H1 (cell line): ENCODE measurements at regions not wholly inside any gene's neighbourhood (a gene's known extent, or its start where the extent isn't known, plus 50 kb on each side); places are given as distances from the start of the nearest gene placed in this dataset.

Source experiments
- CTCF ChIA-PET: fragments of 300-600 bp; sonication (Branson Sonifier 250); formaldehyde crosslinking; loops from one replicate; lab custom pipeline; 2021; ENCODE audit not compliant: partially characterized antibody; lab: Charles Lee
- POLR2A ChIA-PET: fragments of 300-600 bp; sonication (Branson Sonifier 250); formaldehyde crosslinking; loops from one replicate; lab custom pipeline; 2021; ENCODE audit warnings: inconsistent platforms; ENCODE audit not compliant: partially characterized antibody; lab: Charles Lee
- DNase-seq, 2 experiments: peaks; one replicate each; pipeline versions ENCODE4 v3.0.0 to v3.0.0-alpha.2; 2010 to 2022; ENCODE audit warnings: low spot score in 2 of 2, low read depth in 1 of 2, mixed read lengths in 1 of 2
- FAIRE-seq: peaks from 2 replicates; lab custom pipeline; 2011; peaks lifted over from hg19 to GRCh38; lab: Jason Lieb, UNC
- H2AFZ ChIP-seq: 2 replicates; pipeline ENCODE4 v1.8.1; 2012; ENCODE audit warnings: low read length, inconsistent platforms
- H2AK5ac ChIP-seq: 2 replicates; pipeline ENCODE4 v1.6.1; 2013; ENCODE audit warnings: low read depth, low read length
- H2BK120ac ChIP-seq: replicated peaks from 2 replicates; pipeline ENCODE3; 2013; ENCODE audit warnings: low read depth, low read length, inconsistent platforms
- H2BK12ac ChIP-seq: 2 replicates; pipeline ENCODE4 v1.6.1; 2013; ENCODE audit warnings: low read depth, low read length
- H2BK15ac ChIP-seq: 2 replicates; pipeline ENCODE4 v1.6.1; 2013; ENCODE audit warnings: low read length
- H2BK20ac ChIP-seq: 2 replicates; pipeline ENCODE4 v1.6.1; 2013; ENCODE audit warnings: low read length
- H2BK5ac ChIP-seq: 2 replicates; pipeline ENCODE4 v1.6.1; 2013; ENCODE audit warnings: low read depth, low read length
- H3K14ac ChIP-seq: 2 replicates; pipeline ENCODE4 v1.6.1; 2013; ENCODE audit warnings: inconsistent platforms; ENCODE audit not compliant: insufficient read length
- H3K18ac ChIP-seq: 2 replicates; pipeline ENCODE4 v1.6.1; 2013; ENCODE audit warnings: low read length; ENCODE audit errors: extremely low read depth
- H3K23ac ChIP-seq: 2 replicates; pipeline ENCODE4 v1.6.1; 2013; ENCODE audit warnings: inconsistent platforms; ENCODE audit not compliant: insufficient read length
- H3K23me2 ChIP-seq: 2 replicates; pipeline ENCODE4 v1.6.1; 2013; ENCODE audit warnings: low read depth, low read length
- H3K27ac ChIP-seq: 2 replicates; pipeline ENCODE4 v1.6.1; 2011; ENCODE audit warnings: low read depth, low read length, inconsistent platforms
- H3K27me3 ChIP-seq, 4 experiments: replicated peaks in 1 of 4; 1 replicate in 1 of 4; 2 replicates in 3 of 4; pipeline versions ENCODE4 v1.6.1 to v1.8.1; 2011 to 2013; ENCODE audit warnings: low read length in 3 of 4, mild to moderate bottlenecking in 3 of 4, inconsistent platforms in 2 of 4, mixed read lengths in 2 of 4, moderate library complexity in 1 of 4; ENCODE audit not compliant: control insufficient read depth in 3 of 4, insufficient read depth in 3 of 4; ENCODE audit errors: extremely low read depth in 1 of 4
- H3K36me3 ChIP-seq, 4 experiments: 2 replicates each; pipeline versions ENCODE4 v1.6.1 to v1.8.1; 2011 to 2013; ENCODE audit warnings: mild to moderate bottlenecking in 4 of 4, low read length in 3 of 4, moderate library complexity in 2 of 4, control low read depth in 1 of 4, inconsistent platforms in 1 of 4; ENCODE audit not compliant: insufficient read depth in 4 of 4, control insufficient read depth in 2 of 4
- H3K4ac ChIP-seq: replicated peaks from 2 replicates; pipeline ENCODE3; 2013; ENCODE audit warnings: low read length, low read depth, mixed read lengths, inconsistent platforms; ENCODE audit not compliant: insufficient read length
- H3K4me1 ChIP-seq, 4 experiments: replicated peaks in 1 of 4; 1 replicate in 1 of 4; 2 replicates in 3 of 4; pipeline versions ENCODE4 v1.6.1 to v1.8.1; 2011 to 2013; ENCODE audit warnings: low read length in 3 of 4, inconsistent platforms in 2 of 4, mixed read lengths in 1 of 4; ENCODE audit not compliant: insufficient read depth in 4 of 4, control insufficient read depth in 3 of 4
- H3K4me2 ChIP-seq, 2 experiments: 2 replicates each; pipeline versions ENCODE4 v1.6.1 to v1.8.1; 2011 to 2013; ENCODE audit warnings: low read depth in 2 of 2, low read length in 2 of 2, control low read depth in 1 of 2, inconsistent platforms in 1 of 2, mild to moderate bottlenecking in 1 of 2; ENCODE audit not compliant: insufficient read depth in 1 of 2
- H3K4me3 ChIP-seq, 4 experiments: fragments of 200-600, 300-600 bp in 1 of 4; sonication (generic), shearing (Covaris generic), sonication (Bioruptor Twin) in 1 of 4; 2 replicates each; pipeline versions ENCODE4 v1.5.1 to v1.8.1; 2011 to 2016; ENCODE audit warnings: low read length in 4 of 4, low read depth in 3 of 4, control low read depth in 2 of 4, inconsistent platforms in 2 of 4, mild to moderate bottlenecking in 2 of 4, mixed read lengths in 1 of 4, moderate library complexity in 1 of 4; ENCODE audit not compliant: insufficient read depth in 2 of 4; ENCODE audit errors: extremely low read depth in 1 of 4
- H3K56ac ChIP-seq: replicated peaks from 2 replicates; pipeline ENCODE3; 2013; ENCODE audit warnings: low read depth, mild to moderate bottlenecking, mixed read lengths, low read length, inconsistent platforms; ENCODE audit not compliant: insufficient read length
- H3K79me1 ChIP-seq: 2 replicates; pipeline ENCODE4 v1.6.1; 2013; ENCODE audit warnings: low read depth, low read length, control low read depth
- H3K79me2 ChIP-seq, 2 experiments: 2 replicates each; pipeline versions ENCODE4 v1.6.1 to v1.8.1; 2012 to 2013; ENCODE audit warnings: low read length in 2 of 2, mild to moderate bottlenecking in 2 of 2, inconsistent platforms in 1 of 2; ENCODE audit not compliant: insufficient read depth in 2 of 2, control insufficient read depth in 1 of 2
- H3K9ac ChIP-seq, 4 experiments: replicated peaks in 1 of 4; 1 replicate in 1 of 4; 2 replicates in 3 of 4; pipeline versions ENCODE4 v1.6.1 to v1.8.1; 2011 to 2013; ENCODE audit warnings: low read depth in 3 of 4, low read length in 3 of 4, control low read depth in 2 of 4, mild to moderate bottlenecking in 2 of 4, moderate library complexity in 2 of 4, inconsistent platforms in 1 of 4; ENCODE audit errors: extremely low read depth in 1 of 4
- H3K9me3 ChIP-seq, 2 experiments: 2 replicates each; pipeline versions ENCODE4 v1.6.1 to v1.8.1; 2012 to 2013; ENCODE audit warnings: mild to moderate bottlenecking in 2 of 2, moderate library complexity in 2 of 2, control low read depth in 1 of 2, inconsistent platforms in 1 of 2, low read depth in 1 of 2, low read length in 1 of 2, mixed read lengths in 1 of 2; ENCODE audit not compliant: insufficient read depth in 2 of 2
- H4K20me1 ChIP-seq, 2 experiments: replicated peaks in 1 of 2; 2 replicates each; pipeline versions ENCODE3 to v1.8.1; 2011 to 2013; ENCODE audit warnings: inconsistent platforms in 2 of 2, low read length in 2 of 2, mild to moderate bottlenecking in 1 of 2; ENCODE audit not compliant: insufficient read depth in 2 of 2, control insufficient read depth in 1 of 2
- H4K5ac ChIP-seq: 2 replicates; pipeline ENCODE4 v1.6.1; 2013; ENCODE audit warnings: low read length, low read depth, mixed read lengths, inconsistent platforms; ENCODE audit not compliant: insufficient read length
- H4K8ac ChIP-seq: 2 replicates; pipeline ENCODE4 v1.8.0; 2013; ENCODE audit warnings: mild to moderate bottlenecking, moderate library complexity, low read length, inconsistent platforms; ENCODE audit not compliant: insufficient read depth; ENCODE audit errors: extremely low read depth
- H4K91ac ChIP-seq: replicated peaks from 2 replicates; pipeline ENCODE3; 2013; ENCODE audit warnings: low read length, mixed read lengths, inconsistent platforms; ENCODE audit not compliant: insufficient read length
- ASH2L ChIP-seq: fragments of 200-600, 300-600 bp; sonication (generic); IDR thresholded peaks from one replicate; pipeline ENCODE4 v1.7.1; 2017; ENCODE audit warnings: low read length
- BRCA1 ChIP-seq: IDR thresholded peaks from 2 replicates; pipeline ENCODE4 v1.6.1; 2012; ENCODE audit warnings: low read depth, low read length, improper control_type of control experiment
- CBX8 ChIP-seq: fragments of 300-800, 300-1000 bp; sonication (generic); IDR thresholded peaks from 2 replicates; pipeline ENCODE4 v1.7.1; 2016; ENCODE audit warnings: low read depth, low read length, borderline replicate concordance
- EGR1 ChIP-seq: IDR thresholded peaks from 2 replicates; pipeline ENCODE4 v1.6.1; 2011; ENCODE audit warnings: low read depth, low read length, borderline replicate concordance
- EZH2 ChIP-seq: fragments of 200-600 bp; sonication (generic); IDR thresholded peaks from 2 replicates; pipeline ENCODE4 v1.7.1; 2012; ENCODE audit warnings: low read depth, mild to moderate bottlenecking, moderate library complexity, low read length, inconsistent platforms; ENCODE audit not compliant: severe bottlenecking
- GTF2F1 ChIP-seq: IDR thresholded peaks from 2 replicates; pipeline ENCODE4 v1.6.1; 2012; ENCODE audit warnings: low read depth, low read length, improper control_type of control experiment, borderline replicate concordance
- JUND ChIP-seq: IDR thresholded peaks from 2 replicates; pipeline ENCODE4 v1.6.1; 2011; ENCODE audit warnings: mild to moderate bottlenecking, improper control_type of control experiment, low read length
- KDM5A ChIP-seq: fragments of 200-600 bp; IDR thresholded peaks from 2 replicates; pipeline ENCODE4 v1.7.1; 2012; ENCODE audit warnings: mild to moderate bottlenecking, low read length, inconsistent platforms, mixed read lengths
- MAX ChIP-seq: IDR thresholded peaks from 2 replicates; pipeline ENCODE4 v1.6.1; 2012; ENCODE audit warnings: inconsistent platforms
- NANOG ChIP-seq: IDR thresholded peaks from 2 replicates; pipeline ENCODE4 v1.6.1; 2011; ENCODE audit warnings: low read length, low read depth, mild to moderate bottlenecking, inconsistent platforms; ENCODE audit not compliant: insufficient read depth, poor library complexity, severe bottlenecking
- RBBP5 ChIP-seq: IDR thresholded peaks from 2 replicates; pipeline ENCODE4 v1.7.1; 2012; ENCODE audit warnings: low read depth, mild to moderate bottlenecking, inconsistent platforms, low read length, moderate library complexity, borderline replicate concordance
- SP1 ChIP-seq: IDR thresholded peaks from 2 replicates; pipeline ENCODE4 v1.6.1; 2011; ENCODE audit warnings: low read depth, low read length
- whole genome bisulfite sequencing, 2 experiments: shearing (Covaris generic) in 1 of 2; methylation state at CpG; one replicate each; pipeline versions ENCODE4 v1.1.6 to v1.1.7; 2013 to 2015; ENCODE audit warnings: low lambda C conversion rate in 2 of 2, mixed read lengths in 2 of 2, inconsistent platforms in 1 of 2, low coverage in 1 of 2, missing lambda C conversion rate in 1 of 2; ENCODE audit not compliant: insufficient replicate concordance in 2 of 2, insufficient coverage in 1 of 2, insufficient read length in 1 of 2; ENCODE audit errors: extremely low coverage in 1 of 2, missing lambda C conversion rate in 1 of 2; 5-methylcytosine and 5-hydroxymethylcytosine counted together
- TF ChIP-seq, protein P1 (sequence below): IDR thresholded peaks from 2 replicates; pipeline ENCODE4 v1.6.1; 2012; ENCODE audit warnings: inconsistent platforms

DNA sequence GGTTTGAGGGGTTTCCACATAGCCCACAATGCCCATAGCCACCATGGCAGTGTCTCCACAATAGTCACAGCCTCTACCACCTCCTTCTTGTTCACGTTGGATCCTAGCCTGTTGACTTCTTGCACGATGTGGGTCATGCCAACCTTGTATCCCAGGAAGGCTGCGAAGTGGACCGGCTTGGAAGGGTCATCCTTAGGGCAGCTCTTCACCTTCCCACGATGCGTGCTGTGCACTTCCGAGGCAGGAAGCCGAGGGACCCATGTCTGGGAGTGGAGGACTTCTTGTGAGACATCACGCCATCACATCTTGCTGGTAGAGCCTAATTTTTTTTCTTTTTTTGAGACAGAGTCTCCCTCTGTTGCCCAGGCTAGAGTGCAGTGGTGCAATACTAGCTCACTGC lies 144.6 kb upstream of the ASB18 start:
- Histone ChIP-seq H3K9me3 (peaks cover 2 to 9% of the 10 kb centered on the region in 2 experiments; a peak in 2 of 4 replicates), H4K8ac (no peak overlapping the region), H2AK5ac (no peak overlapping the region), H3K36me3 (no peaks in the 10 kb centered on the region), H2BK5ac (no peak overlapping the region), H4K20me1 (no peaks in the 10 kb centered on the region), H3K56ac (no peak overlapping the region), H2AFZ (no peak overlapping the region), H3K79me1 (no peaks in the 10 kb centered on the region), H3K18ac (no peak overlapping the region), H3K79me2 (no peaks in the 10 kb centered on the region), H3K4me1 (no peaks in the 10 kb centered on the region), H2BK20ac (no peak overlapping the region), H2BK120ac (no peak overlapping the region), H2BK12ac (no peak overlapping the region), H3K27ac (no peak overlapping the region), H4K5ac (no peak overlapping the region), H3K4ac (no peak overlapping the region), H4K91ac (no peak overlapping the region), H3K14ac (no peak overlapping the region), H3K9ac (no peak overlapping the region), H3K4me2 (no peak overlapping the region), H3K4me3 (no peak overlapping the region), H3K23ac (no peak overlapping the region), H3K23me2 (no peaks in the 10 kb centered on the region), H2BK15ac (no peak overlapping the region), H3K27me3 (no peaks in the 10 kb centered on the region)
- 90% methylated on average over 9 of the region's 9 CpGs; no CpG with 5 or more reads in 1 of the 2 experiments for WGBS, 2 experiments
- FAIRE-seq (no peak), DNase-seq (no peak)
- CTCF ChIA-PET: no interaction called here
- POLR2A ChIA-PET: no interaction called here
- TF ChIP-seq SP1 (no peak), NANOG (no peak), KDM5A (no peak), EZH2 (no peak), GTF2F1 (no peak), JUND (no peak), MAX (no peak), EGR1 (no peak), RBBP5 (no peak), BRCA1 (no peak), ASH2L (no peak), CBX8 (no peak)
- TF ChIP-seq, protein P1, sequence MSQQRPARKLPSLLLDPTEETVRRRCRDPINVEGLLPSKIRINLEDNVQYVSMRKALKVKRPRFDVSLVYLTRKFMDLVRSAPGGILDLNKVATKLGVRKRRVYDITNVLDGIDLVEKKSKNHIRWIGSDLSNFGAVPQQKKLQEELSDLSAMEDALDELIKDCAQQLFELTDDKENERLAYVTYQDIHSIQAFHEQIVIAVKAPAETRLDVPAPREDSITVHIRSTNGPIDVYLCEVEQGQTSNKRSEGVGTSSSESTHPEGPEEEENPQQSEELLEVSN: no peak
